H4 (cell line): ENCODE measurements at regions not wholly inside any gene's neighbourhood (a gene's known extent, or its start where the extent isn't known, plus 50 kb on each side); places are given as distances from the start of the nearest gene placed in this dataset.

Experiments used
- DNase-seq: peaks from one replicate; pipeline ENCODE4 v3.0.0-alpha.2; 2015; ENCODE audit warnings: low spot score

DNA sequence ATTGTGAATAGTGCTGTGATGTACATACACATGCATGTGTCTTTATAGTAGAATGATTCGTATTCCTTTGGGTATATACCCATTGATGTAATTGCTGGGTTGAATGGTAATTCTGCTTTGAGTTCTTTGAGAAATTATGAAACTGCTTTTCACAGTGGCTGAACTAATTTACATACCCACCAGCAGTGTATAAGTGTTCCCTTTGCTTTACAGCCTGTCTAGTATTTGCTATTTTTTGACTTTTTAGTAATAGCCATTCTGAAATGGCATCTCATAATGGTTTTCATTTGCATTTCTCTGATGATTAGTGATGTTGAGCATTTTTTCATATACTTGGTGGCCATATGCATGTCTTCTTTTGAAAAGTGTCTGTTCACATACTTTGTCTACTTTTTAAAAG, 54.5 kb upstream of the FAM78B start:
- no peak for DNase-seq

DNA sequence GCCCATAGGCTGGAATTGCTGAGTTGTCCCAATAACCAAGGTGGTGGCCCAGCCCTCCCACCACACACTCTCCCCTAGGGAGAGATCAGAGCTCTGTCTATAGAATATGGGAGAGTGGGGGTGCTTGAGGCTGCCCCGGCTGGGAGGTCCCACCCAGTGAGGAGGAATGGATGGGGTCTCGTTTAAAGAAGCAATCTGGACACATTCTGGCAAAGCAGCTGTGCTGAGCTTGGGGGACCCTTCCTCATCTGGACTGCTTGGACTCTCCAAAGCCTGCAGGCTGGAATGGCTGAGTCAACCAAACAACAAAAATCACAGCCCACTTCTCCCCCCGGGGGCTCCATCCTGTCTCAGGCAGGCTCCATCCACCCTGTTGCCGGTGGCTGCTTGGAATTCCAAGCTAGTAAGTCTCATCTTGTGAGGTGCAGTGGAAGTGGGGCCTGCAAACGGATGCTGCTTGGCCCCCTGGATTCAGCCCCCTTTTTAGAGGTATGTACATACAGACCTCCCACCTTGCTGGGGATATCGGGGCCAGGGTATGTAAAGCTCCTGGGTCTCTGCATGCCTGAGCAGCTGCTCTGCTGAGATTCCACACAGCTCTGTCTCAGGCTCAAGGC, 67.1 kb upstream of the FAM78B start:
- no peak for DNase-seq

DNA sequence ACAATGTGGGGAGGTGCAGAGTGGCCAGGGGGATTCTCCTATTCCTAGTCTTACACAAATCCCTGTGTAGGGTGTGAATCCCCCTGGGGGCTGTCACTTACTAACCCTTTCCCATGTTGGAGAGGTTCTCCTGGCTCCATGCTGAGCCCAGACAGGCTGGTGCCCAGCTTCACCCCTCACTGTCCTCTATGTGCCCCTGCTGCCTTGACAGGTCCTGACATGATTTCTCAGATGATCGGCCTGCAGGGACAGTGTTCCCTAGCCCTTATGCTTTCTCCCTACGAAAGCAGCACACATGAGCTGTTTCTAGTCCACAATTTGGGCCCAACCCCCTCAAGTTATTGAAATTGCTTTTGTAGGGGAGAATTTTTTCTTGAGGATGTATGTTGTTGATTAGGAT, 68.9 kb upstream of the FAM78B start:
- DNase-seq = no peak

DNA sequence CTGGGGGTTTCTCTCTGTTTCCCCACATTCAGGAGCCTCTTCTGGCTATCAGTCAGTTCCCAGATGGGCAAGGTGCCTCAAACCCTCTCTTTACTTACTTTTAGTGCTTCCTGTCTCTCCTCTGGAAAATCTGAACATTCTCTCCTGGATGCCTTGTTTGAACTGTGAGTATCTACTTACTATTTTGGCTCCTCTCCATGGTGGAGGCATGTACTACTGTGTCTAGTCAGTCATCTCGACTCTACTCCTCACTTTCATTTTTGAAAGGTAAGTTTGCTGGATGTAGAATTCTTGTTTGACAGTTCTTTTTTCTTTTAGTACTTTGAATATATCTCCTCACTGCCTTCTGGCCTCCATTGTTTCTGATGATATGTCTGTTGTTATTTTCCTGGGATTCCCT, 70.9 kb upstream of the FAM78B start:
- DNase-seq = no peak

DNA sequence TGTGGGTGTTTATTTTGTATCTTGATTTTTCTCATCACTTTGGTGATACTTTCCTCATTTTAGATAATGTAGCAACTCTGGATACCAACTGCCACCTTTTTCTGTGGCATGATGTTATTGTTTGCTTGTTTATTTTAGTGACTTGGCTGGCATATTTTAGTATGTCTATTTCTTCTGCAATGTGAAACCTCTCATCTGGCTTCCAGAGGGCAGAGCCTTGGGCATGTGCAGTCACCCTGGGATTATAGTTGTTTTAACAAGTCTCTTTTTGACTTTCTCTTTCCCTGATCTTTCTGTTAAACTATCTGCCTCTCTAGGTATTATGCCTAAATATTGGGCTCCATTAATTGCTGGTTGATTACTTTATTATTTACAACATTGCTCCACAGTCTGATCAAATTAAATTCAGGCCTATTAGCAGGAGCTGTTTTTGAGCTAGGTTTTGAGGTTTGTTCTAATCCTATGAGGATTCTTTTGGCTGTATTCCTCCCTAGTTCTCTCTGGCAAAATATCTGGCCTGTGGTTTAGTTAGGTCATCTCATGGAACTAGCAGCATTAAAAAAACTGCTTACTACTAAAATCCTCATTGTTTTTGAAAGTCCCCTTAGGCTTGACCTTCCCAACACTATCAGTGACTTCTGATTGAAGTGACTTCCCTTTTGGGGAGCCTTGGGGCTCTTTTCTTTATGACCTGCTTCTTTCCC, 86.4 kb upstream of the FAM78B start:
- DNase-seq = no peak

DNA sequence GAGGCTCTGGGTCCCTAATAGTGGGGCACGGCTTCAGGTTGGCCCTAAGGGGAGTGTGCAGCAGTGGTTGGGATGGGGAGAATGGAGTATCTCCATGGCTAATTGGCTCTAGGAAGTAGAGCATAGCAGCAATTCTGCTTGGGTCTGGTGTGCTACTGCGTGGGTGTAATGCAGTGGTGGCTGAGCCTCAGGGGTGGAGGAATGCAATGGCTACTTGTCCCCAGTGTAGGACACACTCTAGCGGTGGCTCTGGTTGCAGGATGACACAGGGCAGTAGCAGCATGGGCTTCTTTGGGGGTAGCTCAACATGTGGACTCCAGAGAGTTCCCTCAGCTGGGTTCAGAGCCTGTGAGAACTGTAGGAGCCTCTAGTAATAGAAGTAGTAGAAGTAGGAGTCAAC, 91.2 kb upstream of the FAM78B start:
- DNase-seq = no peak

DNA sequence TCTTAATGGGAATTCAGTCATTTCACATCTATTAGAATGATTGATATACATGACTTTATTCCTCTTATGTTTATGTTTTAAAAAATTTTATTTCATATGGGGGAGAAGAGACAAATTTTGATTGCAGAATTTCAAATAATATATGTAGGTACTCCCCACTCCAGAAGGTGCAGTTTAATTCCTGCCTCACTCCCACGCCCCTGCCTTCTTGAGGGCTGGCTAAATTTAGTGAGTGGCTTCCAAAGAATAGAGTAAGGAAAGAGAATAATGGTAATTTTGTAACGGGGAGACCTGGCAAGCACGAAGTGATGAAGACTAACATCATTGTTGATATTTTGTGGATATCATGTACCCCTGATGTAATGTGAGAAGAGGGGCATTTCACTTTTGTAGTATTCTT, 94.7 kb upstream of the FAM78B start:
- DNase-seq = no peak

DNA sequence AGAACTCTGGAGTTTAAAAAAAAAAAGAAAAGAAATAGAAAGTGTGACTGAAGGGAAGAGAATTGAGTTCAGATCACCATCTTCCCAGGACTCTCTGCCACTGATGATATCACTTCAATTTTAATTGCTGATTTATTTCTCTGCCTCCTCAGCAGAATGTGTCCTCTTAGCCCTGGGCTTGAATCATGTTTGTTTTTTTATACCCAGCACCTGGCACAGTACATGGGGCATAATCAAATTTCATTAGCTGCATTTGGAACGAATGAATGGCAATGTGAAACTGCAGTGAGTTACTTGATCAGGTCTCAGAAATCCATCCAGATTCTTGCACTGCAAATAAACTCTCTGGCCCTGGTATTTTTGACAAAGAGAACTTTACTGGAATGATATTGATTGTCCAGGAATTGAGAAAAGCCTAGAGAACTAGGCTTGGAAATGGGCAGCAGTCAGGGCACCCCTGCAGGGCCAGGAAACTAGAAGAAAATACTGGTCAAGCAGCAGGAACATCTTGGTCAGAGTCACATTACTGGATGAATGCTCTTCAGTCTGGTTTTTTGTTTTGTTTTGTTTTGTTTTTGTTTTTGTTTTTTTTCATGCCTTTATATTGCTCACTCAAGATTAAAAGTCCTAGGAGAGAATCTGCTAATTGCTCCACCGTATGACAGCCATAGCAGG, 103.8 kb upstream of the FAM78B start:
- DNase-seq = no peak

DNA sequence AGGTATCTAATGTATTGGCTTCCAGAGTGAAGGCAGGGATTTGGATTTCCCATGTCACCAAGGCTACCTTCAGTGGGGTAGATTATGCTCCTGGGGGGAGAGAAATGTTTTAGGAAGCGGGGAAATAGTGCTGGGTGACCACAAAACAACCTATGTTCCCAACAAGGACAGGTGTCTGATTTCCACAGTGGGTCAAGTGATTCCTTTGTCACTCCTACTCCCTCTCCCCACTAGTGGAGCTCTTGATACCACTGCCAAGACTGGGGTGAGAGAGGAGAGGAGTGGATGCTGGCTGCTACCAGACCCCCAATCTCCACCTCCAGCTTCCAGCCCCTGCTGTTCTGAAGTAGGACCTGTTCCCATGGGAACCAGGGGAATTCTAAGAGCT, 104.3 kb upstream of the FAM78B start:
- no peak for DNase-seq

DNA sequence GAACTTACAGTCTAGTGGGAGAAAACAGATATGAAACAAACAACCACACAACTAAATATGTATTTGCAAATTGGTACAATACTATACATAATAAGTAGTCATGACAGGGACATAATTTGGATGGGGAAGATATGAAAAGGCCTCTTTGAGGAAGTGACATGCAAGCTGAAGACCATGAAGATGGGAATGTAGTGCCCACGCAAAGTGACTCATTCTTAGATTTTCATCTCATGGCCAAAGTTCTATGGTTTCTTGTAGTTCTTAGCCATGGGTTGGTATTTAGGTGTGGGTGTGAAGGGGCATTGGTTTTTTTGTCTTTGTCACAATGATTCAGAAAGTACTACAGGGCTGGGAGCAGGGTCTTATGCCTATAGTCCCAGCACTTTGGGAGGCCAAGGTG, 105.4 kb upstream of the FAM78B start:
- no peak for DNase-seq

DNA sequence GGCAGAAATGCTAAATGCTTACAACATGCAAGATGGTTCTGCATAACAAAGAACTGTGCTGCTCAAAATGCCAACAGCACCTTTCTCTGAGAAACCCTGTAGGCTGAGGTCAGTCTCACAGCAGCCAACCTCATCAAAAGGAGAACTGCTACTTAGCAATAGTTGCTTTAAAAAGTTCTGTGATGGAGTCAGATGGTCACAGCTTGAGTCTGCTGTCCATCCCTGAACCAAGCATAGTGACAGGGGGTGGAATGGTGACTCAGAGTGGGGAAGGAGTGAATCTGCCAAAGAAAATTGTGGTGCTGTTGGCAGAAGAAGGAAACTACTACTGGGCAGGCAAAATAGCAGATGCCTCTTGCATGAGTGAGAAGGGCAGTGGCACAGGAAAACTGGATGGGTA, 106.0 kb upstream of the FAM78B start:
- no peak for DNase-seq

DNA sequence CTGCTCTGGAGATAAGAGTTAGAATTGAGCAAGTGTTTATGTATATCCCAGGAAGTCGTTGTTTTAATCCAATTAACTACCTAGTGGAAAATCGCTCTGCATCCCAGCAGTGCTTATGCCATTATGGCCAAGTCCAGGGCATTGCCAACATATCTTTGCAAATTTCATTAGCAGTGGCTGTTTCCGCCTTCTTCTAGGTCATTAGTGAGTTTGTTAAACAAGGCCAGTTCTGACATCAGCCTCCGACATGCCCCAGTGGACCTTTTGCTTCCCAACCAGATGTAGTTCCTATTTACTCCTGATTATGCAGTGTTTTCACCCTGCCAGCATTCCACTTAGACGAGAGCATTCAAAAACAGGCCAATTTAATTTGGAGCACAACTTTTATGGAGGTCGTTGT, 106.8 kb upstream of the FAM78B start:
- no peak for DNase-seq

DNA sequence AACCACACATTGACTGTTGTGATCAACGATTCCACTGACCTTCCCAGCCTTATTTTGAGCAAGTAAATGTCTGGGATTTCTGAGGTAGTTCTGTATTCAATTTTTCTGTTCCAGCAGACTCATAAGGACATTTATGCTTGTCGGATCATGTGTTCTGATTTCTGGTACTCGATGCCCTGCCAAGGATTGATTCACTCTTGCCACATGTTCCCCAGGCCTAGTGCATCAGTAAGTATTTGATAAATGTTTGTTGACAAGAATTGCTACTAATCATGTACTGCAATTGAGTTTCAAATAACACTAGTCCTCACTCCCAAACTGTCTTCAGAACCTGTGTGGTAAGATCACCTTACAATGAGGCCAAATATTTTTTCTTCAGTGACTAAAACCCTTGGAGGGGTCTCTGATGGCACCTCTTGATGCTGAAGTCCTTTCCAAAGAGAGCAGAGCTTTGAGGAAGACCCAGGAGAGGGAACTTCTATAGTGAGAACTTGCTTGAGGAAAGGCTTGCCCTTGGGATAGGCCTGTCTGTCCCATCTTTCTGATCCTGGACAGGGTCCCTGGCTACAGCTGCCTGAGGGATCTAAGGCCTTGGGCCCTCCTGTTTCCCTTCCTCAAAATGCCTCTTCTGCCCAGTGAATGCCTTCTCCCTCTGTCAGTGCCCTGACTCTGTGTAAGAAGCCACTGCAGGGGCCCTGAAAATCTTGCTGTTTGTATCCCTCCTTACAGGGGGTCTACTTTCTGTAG, 115.8 kb upstream of the FAM78B start:
- DNase-seq = no peak

DNA sequence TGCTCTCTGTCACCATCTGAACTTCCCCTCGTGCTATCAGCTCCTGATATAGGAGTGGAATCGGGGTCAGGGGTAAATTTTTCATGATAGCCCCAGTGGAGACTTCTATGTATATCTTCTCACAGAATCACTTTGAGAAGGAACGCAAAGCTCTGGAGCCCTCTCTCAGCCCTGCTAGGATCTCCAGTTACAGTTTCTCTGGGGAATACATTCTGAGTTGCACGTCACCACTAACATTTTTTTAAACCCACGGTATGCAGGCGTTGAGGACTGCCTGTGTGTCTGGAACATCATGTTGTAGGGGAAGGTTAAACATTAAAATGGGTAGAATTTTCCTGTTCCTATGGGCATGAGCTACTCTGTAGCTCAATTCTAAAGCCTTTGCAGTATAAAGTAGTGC, 116.4 kb upstream of the FAM78B start:
- DNase-seq = no peak

DNA sequence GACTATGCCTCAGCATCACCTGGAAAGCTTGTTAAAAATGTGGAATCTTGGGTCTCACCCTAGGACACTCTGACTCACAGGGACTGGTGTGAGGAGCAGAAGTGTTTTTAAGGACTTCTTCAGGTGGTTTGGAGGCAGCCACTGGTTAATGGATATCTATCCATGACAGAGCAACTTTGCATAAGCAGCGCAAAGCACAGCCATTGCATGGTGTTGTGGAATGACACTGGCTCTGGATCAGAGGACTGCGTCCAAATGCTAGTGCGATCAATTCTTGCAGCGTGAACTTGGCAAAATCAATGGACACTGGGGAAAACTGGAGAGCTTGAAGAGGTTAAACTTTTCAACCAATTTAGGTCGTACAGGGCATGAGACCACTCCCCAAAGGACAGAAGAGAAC, 116.8 kb upstream of the FAM78B start:
- no peak for DNase-seq

DNA sequence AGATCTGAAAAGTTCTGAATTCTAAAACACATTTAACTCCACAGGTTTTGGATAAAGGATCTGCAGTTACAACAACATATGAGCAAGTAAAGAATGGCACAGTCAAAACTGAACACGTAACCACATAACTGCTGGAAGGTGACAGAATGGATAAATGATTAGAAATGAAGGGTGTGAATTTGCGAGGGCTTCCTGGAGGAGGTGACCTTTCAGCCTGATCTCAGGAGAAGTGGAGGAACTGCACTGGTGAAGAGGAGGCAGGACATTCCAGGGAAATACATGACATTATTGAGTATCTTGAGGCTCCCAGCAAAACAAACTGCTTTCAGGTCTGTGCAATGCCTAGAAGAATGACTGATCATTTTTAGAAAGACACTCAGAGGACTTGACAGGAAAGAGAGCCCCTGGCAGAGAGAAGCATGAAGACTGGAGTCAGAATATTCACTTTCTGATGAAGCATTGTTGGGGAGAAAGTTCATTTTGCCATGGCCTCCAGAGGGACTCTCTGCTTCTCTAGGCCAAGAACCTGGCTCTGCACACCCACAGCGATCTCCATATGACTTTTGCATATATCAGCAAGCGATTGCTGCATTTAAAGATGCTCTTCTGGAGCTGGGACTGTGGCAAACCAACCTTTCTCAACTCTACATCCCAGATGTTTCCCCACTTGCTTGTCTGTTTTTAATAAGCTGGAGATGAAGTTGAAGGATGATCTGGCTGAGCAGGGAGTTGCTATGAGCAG, 122.7 kb upstream of the FAM78B start:
- DNase-seq = no peak

DNA sequence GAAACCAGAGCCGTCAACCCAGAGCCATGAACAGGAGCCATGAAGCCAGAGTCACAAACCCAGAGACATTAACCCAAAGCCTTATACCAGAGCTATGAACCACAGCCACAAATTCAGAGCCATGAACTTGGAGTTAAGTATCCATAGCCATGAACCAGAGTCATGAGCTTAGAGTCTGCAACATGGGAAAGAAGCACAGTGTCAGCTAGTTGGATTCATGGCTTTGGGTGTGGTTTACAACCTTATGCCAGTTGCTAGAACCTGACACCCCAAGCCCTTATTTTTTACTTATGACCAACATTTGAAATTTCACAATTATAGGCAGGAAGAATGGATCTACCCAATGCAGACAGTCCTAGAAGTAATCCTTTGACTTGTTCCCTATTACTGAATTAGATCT, 128.9 kb upstream of the FAM78B start:
- no peak for DNase-seq

DNA sequence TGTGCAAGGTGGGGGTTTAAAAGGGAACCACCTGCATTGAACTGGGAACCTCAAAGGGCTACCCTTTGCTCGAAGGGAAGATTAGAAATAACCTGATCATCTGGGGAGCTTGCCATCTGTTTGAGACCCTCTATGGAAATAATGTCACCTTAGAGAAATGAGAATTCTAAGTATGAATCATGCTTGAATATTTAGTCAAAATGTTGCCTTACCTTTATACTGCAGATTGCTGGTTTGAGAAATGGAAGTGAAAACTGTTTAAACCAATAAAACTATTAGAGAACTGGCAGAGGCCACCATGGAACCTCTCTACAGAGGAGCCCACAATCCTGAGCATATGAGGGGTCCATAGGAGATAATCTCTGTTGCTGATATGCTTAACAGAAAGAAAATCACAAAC, 131.2 kb upstream of the FAM78B start:
- no peak for DNase-seq

DNA sequence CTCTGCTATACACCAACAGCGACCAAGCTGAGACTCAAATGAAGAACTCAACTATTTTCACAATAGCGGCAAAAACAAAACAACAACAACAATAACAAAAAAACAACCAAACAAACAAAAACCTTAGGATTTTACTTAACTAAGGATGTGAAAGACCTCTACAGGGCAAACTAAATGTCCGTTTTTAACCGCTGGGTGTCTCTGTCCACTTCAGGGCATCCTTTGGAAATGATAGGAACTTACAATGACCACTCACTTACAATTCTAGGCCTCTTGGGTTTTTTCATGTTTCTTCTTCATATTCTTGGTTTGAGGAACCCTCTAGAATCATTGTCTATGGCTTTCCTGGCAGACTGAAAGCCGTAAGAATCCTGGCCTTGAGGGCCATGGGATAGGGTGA, 134.0 kb upstream of the FAM78B start:
- no peak for DNase-seq

DNA sequence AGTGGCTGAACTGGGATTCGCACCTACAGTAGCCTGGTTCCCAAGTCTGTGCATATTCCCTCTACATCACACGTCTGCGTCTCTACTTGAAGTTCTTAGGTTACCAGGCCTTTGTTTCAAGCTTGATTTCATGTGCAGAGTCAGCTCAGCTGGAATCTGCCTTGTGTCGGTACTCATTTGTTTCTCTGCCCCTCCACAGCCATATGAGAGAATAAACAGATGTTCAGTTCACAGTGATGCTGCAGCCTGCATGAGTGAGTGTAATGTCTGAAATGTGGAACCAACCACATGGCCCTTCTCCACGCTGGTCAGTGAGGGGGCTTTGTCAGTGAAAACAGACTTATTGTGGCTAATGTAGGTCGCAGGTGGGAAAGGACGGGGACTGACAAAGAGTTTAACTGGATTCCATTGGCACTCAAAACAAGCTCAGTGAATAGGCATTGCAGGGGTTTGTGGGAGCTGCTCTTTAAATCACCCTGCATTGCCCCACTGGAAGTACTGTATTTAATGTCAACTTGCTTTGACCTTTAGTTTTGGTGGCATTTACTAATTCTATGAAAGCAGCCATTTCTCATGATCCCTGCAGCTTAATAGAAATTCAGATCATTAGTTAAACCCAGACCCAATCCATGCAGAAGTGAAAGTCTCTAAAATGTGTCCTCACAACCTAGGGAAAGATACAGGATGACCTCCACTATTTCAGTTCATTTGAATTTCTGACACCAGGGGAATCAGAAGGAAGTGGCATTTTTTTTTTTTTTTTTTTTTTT, 136.4 kb upstream of the FAM78B start:
- no peak for DNase-seq

DNA sequence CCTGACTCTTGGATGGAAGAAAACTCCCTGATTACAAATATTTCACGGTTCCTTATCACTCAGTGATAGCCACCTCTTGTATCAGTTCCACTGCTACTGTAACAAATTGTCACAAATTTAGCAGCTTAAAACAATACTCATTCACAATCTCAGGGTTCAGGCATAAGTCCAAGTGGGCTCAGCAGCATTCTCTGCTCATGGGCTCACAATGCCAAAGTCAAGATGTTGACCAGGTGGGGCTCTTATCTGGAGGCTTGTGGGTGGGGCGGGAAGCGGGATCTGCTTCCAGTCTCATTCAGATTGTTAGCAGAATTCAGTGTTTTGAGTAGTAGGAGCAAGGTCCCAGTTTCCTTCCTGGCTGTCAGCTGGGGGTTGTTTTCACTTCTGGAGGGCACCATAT, 137.3 kb upstream of the FAM78B start:
- DNase-seq = no peak
